ENCODE measurements at regions not wholly inside any gene's neighbourhood (a gene's known extent, or its start where the extent isn't known, plus 50 kb on each side); places are given as distances from the start of the nearest gene placed in this dataset.
"Not testable (repeated sequence)": the region's sequence is repeated elsewhere in the genome, so short reads cannot be mapped to it uniquely, and the experiment has no call there.

DNA sequence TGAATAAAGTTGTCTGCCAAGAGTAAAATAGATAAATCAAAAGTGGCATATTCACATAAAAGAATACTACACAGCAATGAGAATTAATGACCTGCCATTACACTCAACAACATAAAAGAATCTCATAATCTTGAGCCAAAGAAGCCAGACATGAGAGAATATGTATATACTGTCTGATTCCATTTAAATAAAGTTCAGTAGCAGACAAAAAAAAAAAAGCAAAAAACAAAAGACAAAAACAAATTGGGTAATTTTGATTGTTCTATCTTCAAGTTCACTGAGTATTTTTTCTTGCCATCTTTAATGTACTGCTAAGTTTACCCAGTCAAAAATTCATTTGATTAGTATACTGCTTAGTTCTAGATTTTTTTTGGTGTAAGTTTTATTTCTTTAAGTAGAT is 87.9 kb upstream of the TRPC7 start:
- DNase-seq: no peak

DNA sequence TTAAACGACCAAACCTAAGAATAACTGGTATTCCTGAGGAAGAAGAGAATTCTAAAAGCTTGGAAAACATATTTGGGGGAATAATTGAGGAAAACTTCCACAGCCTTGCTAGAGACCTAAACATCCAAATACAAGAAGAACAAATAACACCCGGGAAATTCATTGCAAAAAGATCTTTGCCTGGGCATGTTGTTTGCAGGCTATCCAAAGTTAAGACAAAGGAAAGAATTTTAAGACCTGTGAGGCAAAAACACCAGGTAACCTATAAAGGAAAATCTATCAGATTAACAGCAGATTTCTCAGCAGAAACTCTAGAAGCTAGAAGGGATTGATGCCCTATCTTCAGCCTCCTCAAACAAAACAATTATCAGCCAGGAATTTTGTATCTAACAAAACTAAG is 82.2 kb upstream of the TRPC7 start:
- not testable (repeated sequence) for DNase-seq

DNA sequence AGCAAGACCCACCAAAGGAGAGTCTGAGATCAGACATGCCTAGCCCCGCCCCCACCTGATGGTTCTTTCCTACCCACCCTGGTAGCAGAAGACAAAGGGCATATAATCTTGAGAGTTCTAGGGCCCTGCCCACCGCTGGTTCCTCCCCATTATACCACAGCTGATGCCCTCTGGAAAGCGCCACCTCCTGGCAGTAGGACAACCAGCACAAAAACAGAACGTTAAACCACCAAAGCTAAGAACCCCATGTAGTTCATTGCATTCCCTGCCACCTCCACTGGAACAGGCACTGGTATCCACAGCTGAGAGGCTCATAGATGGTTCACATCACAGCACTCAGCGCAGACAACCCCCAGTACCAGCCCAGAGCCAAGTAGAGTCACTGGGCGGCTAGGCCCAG is 81.2 kb upstream of the TRPC7 start:
- DNase-seq: no peak

DNA sequence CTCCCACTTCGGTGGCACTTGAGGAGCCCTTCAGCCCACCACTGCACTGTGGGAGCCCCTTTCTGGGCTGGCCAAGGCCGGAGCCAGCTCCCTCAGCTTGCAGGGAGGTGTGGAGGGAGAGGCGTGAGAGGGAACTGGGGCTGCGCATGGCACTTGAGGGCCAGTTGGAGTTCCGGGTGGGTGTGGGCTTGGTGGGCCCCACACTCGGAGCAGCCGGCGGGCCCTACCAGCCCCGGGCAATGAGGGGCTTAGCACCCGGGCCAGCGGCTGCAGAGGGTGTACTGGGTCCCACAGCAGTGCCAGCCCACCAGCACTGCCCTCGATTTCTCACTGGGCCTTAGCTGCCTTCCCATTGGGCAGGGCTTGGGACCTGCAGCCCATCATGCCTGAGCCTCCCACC is 78.8 kb upstream of the TRPC7 start:
- not testable (repeated sequence) for DNase-seq

DNA sequence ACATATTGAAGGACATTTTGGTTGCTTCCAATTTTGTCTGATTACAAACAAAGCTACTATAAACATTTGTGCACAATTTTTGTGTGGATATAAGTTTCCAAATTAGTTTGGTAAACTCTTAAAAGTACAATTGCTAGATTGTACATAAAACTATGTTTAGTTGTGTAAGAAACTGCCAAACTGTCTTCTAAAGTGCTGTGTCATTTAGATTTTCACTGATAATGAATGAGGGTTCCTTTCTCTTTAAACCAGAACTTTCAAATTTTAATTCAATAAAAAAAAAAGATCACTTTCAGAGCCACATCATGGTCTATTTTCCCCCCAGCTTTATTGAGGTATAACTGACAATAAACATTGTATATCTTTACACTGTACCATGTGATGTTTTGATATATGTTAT is 74.0 kb upstream of the TRPC7 start:
- DNase-seq: no peak

DNA sequence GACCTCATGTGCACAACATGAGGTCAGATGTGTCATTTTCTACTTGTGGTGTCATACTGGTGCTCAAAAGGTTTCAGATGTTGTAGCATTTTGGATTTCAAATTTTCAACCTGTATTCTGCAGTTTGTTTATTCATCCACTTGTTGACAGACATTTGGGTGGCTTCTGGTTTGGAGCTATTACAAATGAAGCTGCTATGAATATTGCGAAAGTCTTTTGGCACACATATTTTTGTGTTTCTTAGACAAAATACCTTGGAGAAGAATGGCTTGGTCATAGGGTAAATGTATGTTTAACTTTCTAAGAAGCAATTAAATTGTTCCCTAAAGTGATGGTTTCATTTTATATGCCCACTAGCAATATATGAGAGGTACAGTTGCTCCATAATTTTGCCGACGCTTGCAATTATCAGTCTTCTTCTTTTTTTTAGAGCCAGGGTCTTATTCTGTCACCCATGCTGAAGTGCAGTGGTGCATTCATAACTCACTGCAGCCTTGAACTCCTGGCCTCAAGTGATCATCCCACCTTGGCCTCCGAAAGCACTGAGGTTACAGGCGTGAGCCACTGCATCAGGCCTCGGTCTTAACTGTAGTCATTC is 70.7 kb upstream of the TRPC7 start:
- DNase-seq: no peak

DNA sequence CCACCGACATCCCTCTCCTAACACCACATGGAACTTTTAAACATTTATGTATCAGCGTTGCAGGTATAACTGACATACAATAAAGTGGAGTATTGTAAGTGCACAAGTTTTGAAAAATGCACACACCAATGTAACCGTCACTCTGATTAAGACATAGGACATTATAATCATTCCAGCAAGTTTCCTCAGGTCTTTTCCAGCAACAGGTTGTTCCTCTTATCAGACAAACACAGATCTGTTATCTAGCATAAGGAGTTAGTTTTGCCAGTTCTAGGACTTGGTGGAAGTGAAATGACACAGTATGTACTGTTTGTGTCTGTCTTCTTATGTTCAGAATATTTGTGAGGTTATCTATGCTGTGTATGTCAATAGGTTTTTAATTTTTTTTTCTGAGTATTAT is 69.5 kb upstream of the TRPC7 start:
- no peak for DNase-seq

DNA sequence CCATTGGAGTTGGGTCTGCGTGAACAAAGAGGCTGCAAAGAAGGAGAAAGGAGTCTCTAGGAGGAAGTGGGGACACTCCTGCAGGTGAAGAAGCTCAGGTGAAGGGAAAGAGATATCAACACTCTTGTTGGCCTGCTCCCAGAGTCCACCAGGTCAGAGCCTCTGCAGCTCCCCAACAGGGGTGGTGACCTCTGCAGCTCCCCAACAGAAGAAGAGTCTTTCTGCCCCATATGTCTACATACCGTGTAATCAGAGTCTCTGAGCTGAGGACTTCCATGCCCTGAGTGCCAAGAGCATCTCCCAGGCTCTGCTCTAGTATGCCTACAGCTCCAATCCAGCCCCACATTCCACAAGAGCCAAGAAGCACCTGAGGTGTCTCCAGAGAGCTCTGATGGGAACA is 67.4 kb upstream of the TRPC7 start:
- no peak for DNase-seq

DNA sequence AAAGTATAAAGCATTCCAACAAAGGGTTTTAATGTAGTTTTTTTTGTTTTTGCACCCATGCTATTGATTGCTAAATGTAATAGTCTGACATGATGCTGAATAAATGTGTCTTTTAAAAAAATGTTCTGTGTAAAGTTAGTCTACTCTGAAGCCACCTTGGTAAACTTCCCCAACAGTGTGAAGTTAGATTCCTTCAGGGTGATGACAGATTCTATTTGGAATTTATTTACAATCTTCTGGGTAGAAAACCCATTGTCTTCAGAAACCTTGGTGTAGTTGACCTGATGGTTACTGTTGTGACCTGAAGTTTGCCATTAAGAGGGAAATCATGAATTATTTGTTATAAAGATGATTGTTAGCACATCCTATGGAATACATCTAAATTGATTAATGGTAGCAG is 64.7 kb upstream of the TRPC7 start:
- no peak for DNase-seq

DNA sequence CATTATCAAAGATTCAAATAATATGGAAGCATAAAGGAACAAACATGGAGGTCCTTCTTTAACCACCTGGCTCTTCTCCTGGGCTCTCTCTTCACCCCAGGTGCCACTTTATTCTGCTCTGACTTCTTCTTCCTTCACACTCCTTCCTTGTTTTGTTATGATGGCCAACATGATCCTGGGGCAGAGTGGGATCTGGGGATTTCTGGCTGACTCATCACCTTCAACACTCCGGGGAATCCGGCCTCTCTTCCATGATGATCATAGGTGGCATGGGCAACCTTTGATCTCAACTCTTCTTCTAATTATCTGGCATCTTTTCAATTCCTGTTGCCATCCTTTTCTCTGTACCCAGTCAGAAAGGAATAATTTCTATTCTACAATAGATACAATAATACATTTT is 62.1 kb upstream of the TRPC7 start:
- DNase-seq: no peak

DNA sequence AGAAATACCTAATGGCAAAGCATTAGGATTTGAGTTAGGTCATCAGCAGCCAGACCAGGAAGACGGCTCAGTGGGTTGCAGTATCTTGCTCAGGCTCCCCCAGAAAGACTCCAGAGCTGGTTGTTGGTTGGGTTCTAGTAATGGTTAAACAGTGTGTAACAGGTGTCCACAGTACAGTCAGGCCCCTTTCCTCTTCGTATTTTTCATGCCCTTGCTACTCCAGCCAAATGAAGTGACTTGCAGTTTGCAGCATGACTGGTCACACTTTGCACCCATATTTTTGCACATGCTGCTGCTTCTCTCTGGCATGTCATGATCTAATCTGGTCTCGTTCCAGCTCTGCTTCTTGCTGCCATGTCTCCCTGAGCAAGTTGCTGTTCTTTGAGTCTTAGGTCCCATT is 60.6 kb upstream of the TRPC7 start:
- no peak for DNase-seq

DNA sequence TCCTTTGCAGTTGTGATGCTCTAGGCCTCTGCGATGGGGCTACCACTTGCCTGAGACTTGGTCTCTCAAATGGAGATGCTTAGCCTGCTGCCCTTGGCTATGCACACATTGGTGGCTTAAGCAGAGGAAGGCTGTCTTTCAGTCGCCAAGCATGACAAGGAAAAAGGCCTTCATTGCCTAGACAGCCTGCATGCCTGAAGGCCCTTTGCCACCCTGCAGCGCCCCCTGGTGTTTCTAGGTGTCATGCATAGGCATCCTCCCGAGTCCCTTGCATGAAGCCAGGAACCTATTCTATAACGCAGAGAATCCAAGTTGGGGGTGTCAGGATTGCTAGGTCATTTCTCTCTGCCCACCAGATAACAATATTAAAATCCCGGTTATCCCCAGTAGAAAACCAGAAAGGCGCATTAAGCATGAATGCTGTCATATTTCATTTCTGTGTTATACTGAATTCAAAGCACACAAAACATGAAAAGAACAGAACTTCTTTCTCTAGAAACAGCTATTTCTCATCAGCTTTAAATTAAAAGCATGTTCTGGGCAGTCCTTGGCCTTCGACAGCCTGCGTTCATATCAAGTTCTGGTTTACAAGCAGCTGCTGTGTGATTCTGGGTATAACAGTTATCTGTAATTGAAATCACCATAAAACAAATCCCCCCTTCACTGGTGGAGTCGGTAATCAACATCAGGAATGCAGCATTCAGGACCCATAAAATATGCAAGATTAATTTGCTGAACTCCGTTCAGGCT is 59.7 kb upstream of the TRPC7 start:
- peak; percentile 10 for DNase-seq

DNA sequence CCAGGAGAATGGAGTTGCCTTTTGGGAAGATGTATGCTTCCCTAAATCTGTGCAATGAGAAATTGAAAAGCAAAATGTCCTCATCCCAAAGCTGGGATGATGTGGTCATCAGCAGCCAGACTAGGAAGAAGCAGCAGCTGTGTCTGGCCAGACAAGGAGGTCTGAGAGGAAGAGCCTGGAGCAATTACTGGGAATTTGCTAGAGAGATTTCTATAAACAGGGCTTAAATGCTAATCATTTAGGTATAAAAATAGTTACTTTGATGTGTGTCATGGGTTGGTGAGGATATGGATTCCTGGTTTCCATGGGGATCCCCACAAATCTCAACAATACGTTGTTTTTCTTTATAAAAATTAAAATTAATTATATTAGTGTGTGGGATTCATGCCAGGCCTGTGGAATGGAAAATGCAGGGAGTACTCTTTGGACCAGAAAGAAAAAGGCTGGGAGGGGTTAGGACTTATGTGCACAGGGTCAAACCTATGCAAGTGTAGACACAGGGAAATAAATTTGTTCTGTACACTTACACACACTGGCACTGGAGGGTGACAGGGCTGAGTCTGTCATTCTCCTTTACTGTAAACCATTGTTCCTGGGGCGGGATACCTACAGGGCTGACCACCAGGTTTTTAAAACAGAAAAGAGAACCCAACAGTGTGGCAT is 58.7 kb upstream of the TRPC7 start:
- no peak for DNase-seq

DNA sequence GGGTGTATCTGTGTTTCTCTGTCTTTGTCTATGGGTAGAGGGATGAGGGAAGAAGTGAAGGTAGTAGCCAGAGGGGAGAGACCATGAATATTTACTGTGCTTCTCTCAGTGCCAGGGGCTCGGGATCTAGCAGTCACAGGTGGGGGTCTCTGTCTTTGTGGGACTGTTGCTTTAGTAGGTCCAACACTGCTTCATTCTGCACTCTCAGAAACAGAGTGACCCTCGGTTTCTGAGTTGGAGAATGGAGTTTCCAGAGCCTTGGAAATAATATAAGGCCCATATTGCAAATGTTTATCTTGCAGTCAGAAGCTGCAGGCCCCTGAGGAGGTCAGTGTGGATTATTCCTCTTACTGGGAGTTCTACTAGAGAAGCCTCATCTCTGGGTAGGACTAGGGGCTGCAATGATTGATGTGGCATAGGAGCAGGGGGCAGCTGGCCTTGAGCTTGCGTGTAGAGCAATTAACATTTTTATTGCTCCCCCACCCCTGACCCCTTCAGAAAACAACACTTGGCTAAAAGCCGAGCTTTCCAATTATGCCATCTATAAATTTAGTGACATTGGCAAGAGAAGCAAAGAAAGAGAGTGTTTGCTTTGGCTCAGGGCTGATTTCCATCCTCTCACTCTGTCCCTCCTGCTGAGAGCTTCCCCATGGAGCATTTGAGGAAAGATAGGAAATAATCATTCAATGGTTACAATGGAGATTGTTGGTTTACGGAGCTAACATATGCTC is 55.0 kb upstream of the TRPC7 start:
- peak; percentile 75 for DNase-seq

DNA sequence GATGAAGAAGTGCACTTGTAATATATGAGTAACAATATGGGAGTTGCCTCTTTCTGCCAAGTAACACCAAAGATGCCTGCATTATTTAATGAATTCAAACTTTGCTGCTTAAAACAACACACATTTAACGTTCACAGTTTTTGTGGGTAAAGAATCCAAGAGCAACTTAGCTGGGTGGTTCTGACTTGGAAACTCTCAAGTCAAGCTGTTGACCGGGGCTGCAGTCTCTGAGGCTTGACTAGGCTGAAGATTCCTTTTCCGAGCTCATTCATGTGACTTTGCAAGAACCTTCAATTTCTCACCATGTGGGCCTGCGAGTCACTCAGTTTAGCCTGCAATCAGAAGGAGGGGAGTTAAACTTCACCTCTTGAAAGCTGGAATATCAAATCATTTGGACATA is 53.0 kb upstream of the TRPC7 start:
- no peak for DNase-seq
